IPS DF 4.7 (cell line): ENCODE measurements at regions not wholly inside any gene's neighbourhood (a gene's known extent, or its start where the extent isn't known, plus 50 kb on each side); places are given as distances from the start of the nearest gene placed in this dataset.

Experiments used
- DNase-seq: peaks from one replicate; pipeline ENCODE4 v3.0.0-alpha.2; 2013; ENCODE audit warnings: low spot score; ENCODE audit errors: extremely low read depth

DNA sequence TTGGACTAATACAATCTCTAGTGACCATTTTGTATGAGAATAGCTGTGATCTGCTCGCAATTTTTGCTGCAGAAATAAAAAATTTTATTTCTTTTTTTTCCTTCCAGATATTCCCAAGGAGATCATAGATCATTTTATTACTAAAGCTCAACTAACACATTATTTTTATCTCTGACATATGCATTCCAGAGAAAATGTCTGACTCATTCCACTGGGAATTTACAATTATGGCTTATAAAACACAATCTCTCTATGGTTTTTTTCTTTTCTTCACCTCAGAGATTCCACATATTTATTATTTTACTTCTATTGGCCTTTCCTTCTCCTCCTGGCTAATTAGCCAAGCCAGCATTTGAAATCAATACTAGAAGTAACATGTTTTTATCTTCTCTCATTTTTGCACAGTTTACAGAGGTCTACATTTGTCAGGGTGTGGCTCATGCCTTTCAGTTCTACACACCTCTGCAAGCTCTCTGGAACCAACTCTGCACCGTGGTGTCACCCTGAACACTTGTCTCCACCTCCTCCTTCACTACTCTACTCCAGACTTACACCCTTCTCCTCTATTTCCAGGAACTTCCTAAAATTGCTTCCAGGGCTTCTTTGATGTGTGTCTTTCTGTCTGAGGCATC lies 59.8 kb upstream of the GPM6A start:
- no peak for DNase-seq

- DNase-seq = no peak
Measured at GRCh38 chr4:175873707-175874106, 61.6 kb upstream of the GPM6A start.

- DNase-seq = no peak
Measured at GRCh38 chr4:175874306-175874705, 62.2 kb upstream of the GPM6A start.

DNA sequence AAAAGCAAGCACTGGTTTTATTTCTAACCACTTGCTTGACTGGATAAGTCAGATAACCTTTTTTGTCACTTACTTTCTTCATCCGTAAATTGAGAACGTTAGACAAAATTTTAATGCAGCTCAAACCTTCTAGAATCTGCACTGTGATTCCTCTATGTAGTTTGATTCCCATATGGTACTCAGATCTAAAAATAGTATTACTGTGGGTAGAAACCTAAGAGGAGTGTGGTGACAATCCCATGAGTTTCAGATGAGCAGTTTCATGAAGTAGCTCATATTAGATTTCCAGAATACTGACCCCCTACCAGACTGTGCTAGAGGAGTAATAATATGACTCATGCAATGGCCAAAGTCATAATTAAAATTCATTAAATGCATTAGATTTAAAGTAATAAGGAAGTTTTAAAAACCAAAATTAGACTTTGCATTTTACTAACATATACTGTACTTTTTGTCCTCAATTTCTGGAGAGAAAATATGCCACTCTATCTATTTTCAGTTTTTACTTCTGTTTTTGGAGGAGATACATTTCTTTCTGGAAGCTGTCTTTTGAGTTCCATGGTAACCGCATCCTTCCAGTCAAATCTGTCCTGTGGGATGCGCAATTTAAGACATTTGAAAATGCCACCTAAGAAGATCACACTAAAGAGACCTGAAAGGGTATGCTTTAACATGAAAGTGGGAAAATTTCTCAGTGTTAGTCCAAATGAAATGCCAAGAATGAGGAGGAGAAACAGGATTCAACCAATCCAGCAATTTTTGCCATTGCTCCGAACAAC lies 64.1 kb upstream of the GPM6A start:
- no peak for DNase-seq

DNA sequence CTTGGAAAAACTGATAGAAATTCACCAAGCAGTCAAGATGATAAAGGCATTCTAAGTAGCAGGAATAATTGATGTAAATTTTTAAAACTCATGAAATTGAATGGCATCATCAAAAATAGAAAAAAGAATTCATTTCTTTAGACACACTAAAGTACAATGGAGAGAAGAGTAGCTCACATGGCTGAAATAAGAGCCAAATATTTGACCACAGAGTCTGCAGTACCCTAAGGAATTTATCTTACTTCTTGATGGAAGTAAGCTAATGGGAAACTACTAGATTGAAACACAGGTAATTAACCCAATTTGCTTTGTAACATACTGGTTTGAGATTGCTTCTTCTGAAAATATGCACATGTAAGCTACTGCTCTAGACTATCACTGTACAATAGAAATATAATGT lies 70.8 kb upstream of the GPM6A start:
- no peak for DNase-seq

DNA sequence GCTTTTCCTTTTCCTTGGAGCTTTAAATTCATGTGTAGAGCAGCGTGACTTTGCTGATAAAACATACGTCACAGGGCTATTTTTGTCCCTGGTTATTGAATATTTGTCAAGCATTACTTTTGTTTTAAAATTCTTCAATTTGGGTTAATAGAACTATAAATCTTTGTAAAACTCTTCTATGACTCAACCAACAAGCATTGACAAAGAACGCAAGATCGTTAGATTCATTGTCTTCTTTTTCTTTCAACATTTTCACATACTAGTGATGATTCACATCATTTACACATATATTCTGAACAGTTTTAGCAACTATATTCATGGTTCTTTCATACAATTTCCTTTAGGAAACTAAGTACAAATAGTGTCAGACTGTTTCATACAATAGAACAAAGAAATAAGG lies 72.0 kb upstream of the GPM6A start:
- no peak for DNase-seq

GRCh38 chr4:175891231-175891630 lies 79.2 kb upstream of the GPM6A start:
- DNase-seq = no peak

GRCh38 chr4:175891851-175892250 lies 79.8 kb upstream of the GPM6A start:
- DNase-seq = no peak

DNA sequence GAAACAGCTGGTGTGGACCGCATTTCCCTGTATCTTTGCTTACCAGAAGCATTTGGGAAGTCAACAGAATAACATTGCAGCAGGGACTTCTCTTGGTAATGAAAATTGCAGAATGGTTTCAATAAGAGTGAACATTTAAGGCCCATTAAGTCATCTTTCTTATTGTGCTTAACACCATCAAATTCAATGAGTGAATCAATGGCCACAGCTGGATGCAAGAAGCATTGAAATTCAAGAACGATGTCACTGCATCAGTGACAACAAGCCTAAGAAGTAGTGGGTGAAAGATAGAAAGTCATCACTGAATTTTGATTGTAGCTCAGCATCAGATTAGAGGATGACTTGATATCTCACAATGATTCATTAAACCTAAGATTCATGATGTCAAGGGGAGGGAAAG lies 93.9 kb upstream of the GPM6A start:
- DNase-seq = no peak

DNA sequence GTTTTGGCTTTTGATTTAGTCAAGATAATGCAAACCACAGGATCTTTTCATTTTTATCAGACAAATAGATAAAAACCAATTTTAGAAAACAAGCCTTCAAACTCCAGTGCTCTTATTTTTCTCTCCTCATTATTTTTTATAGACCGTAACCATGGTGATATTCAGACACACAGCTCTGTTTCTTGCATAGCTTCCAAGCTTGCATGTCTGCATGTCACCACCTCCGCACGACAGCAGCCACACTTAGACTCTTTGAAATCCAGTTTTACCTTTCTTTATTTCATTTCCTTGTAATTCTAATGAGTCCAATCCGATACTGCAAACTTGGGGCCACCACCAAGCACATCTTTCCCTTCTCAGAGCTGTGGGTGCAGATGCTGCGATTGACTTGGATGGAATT lies 94.3 kb upstream of the GPM6A start:
- no peak for DNase-seq

DNA sequence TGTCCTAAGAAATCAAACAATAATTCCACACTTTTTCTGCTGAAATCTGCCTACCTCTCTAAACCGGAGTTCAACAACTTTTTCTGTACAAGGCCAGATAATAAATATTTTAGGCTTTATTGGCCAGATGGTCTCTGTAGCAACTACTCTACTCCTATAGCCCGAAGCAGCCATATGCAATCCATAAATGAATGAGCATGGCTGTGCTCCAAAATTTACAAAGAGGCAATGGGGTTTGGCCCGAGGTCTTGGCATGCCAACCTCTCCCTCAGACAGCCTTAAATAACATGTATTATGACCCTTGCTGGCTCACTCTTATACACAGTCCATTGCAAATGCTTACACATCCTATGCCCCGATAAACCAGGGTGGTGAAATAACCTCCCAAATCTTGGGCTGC lies 98.6 kb upstream of the GPM6A start:
- DNase-seq = no peak

GRCh38 chr4:175916626-175917351 lies 104.7 kb upstream of the GPM6A start:
- DNase-seq = no peak

DNA sequence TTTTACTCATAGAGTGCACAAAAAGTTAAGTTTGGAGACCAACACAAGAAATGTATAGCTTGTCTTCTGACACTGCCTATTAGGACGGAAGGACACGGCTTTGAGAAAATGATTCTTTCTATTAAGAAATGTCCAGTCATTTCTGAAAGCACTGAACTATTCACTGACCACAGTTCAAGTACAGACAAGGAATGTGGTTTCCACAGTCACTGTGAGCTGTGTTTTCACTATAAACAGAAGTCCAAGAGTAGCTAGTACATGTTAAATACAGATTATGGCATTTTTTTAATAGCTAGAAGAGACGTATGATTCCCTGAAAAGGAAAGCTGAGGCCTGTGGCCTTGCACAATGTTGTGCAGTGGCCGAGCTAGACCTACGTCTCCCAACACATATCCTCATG lies 115.1 kb upstream of the GPM6A start:
- no peak for DNase-seq

GRCh38 chr4:175929441-175929840 lies 117.4 kb upstream of the GPM6A start:
- no peak for DNase-seq

GRCh38 chr4:175929932-175930331 lies 117.9 kb upstream of the GPM6A start:
- DNase-seq = no peak

- no peak for DNase-seq
Measured at GRCh38 chr4:175930471-175930870, 118.4 kb upstream of the GPM6A start.

DNA sequence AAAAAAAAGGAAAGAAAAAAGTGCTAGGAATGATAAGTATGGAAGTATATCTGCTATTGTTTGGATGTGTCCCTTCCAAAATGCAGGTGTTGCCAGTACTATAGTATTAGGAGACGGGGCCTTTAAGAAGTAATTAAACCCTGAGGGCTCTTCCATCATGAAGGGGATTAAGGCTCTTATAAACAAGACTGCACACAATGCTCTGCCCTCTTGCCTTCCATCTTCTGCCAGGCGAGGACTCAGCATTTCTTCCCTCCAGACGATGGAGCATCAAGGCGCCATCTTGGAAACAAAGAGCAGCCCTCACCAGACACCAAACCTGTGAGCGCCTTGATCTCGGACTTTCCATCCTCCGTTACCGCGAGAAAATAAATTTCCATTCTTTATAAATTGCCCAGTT lies 120.1 kb upstream of the GPM6A start:
- no peak for DNase-seq

DNA sequence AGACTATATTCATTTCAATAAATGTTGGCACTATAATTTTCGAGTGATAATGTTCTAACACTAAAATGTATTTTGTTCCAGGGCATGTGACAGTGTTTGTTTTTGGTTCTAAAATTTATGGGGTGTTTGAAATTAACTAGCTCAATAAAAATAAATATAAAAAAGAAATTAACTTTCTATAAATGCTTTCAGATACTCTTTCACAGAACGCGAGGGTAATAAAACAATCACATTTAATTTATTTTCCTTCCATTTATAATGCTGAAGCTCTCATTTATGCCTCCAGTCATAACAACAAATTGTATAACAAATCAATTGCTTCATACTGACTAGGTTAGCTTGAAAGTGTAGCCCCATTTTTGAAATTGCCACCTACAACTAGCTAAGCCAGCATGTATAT lies 122.4 kb upstream of the GPM6A start:
- no peak for DNase-seq

DNA sequence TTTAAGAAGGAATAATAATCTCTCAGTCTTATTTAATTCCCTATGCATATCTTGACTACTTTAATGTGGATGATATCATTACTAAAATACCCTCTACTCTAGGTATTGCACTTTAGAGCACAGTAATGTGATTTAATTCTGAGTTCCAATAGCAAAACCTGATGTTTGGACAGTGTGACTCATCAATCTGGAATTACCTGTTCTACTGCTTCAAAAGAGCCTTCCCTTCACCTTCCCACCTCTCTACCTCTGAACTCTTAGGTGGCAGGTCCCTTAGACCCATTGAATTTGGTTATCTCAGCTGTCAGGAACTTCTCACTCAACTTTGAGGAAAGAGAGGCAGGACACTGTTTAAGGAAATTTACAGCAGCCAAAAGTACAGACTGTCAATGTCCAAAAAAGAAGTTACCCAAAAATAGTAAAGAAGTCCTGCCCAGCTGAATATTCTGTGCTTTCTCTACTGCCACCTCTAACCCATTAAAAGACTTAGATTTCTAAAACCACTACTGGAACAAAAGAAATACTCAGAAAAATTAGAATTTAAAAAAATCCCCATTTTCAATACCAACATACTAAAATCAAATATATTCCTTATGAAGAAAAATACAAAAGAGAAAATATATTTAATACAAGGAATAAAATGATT lies 123.1 kb upstream of the GPM6A start:
- peak; percentile 16 for DNase-seq

- no peak for DNase-seq
Measured at GRCh38 chr4:175944126-175944910, 121.3 kb upstream of the WDR17 start.

- no peak for DNase-seq
Measured at GRCh38 chr4:175946472-175947116, 119.0 kb upstream of the WDR17 start.
